Tibial nerve (tissue), 4 donors: ENCODE measurements at regions not wholly inside any gene's neighbourhood (a gene's known extent, or its start where the extent isn't known, plus 50 kb on each side); places are given as distances from the start of the nearest gene placed in this dataset.

Experiments used
- EP300 ChIP-seq, 2 donors: sonication (generic); formaldehyde crosslinking; IDR thresholded peaks; one replicate each; pipeline ENCODE4 v1.6.1; 2017; ENCODE audit warnings: antibody characterized with exemption in 2 of 2, mild to moderate bottlenecking in 1 of 2
- POLR2A ChIP-seq, 2 donors: fragments of 450-650 bp; IDR thresholded peaks; one replicate each; pipeline ENCODE4 v1.6.1; 2017; ENCODE audit warnings: antibody characterized with exemption in 2 of 2, mild to moderate bottlenecking in 2 of 2, moderate library complexity in 2 of 2
- TF ChIP-seq, protein P1 (sequence below), 5 experiments: fragments of 200-600 bp in 3 of 5; fragments of 450-650 bp in 2 of 5; sonication (generic) in 3 of 5; IDR thresholded peaks; one replicate each; pipeline ENCODE4 v1.5.1; 2016 to 2019; ENCODE audit warnings: antibody characterized with exemption in 5 of 5, mild to moderate bottlenecking in 3 of 5, moderate library complexity in 2 of 5

DNA sequence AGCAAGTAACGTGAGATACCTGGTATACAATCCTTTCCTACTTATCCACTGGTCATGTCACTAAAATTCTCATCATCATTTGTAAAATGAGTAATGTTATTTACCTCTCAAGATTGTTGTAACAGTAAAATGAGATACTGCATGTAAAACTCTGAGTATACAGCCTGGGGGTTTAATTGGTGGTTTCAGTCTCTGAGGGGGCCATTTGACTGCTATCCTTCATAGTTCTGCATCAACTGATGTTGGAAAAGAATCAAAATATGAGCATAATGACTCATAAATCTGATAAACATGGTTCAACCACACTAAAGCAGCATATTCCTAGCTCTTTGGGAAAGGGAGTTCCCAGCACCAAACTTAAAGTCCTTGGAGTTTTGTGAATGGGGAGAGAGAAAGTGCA lies 181.0 kb upstream of the GHR start:
- TF ChIP-seq, protein P1, sequence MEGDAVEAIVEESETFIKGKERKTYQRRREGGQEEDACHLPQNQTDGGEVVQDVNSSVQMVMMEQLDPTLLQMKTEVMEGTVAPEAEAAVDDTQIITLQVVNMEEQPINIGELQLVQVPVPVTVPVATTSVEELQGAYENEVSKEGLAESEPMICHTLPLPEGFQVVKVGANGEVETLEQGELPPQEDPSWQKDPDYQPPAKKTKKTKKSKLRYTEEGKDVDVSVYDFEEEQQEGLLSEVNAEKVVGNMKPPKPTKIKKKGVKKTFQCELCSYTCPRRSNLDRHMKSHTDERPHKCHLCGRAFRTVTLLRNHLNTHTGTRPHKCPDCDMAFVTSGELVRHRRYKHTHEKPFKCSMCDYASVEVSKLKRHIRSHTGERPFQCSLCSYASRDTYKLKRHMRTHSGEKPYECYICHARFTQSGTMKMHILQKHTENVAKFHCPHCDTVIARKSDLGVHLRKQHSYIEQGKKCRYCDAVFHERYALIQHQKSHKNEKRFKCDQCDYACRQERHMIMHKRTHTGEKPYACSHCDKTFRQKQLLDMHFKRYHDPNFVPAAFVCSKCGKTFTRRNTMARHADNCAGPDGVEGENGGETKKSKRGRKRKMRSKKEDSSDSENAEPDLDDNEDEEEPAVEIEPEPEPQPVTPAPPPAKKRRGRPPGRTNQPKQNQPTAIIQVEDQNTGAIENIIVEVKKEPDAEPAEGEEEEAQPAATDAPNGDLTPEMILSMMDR (IDR thresholded peaks at IDR 0.05): no peak
- no peak for TF ChIP-seq POLR2A (IDR thresholded peaks at IDR 0.05)
- no peak for TF ChIP-seq EP300 (IDR thresholded peaks at IDR 0.05)
